T47D (cell line): ENCODE measurements at regions not wholly inside any gene's neighbourhood (a gene's known extent, or its start where the extent isn't known, plus 50 kb on each side); places are given as distances from the start of the nearest gene placed in this dataset.
"Not testable (repeated sequence)": the region's sequence is repeated elsewhere in the genome, so short reads cannot be mapped to it uniquely, and the experiment has no call there.

Experiments used
- DNase-seq, 2 experiments: peaks; one replicate each; pipeline versions ENCODE4 v3.0.0 to v3.0.0-alpha.2; 2011 to 2012; ENCODE audit warnings: low read depth in 1 of 2, low spot score in 1 of 2
- JUND ChIP-seq: IDR thresholded peaks from 2 replicates; pipeline ENCODE4 v1.6.1; 2012; ENCODE audit warnings: low read depth
- in situ Hi-C: cut with HindIII; loops from 2 replicates; pipeline ENCODE4 v1.10.0; 2016; ENCODE audit warnings: low sequenced_read_pairs, low pct_unique_long_range_greater_than_20kb

- DNase-seq, result no peak
- no peak for TF ChIP-seq JUND
- in situ Hi-C loops, result no loop called here
Observed at GRCh38 chr14:55976219-55976618, 142.0 kb upstream of the PELI2 start.

GRCh38 chr14:55976655-55977054 is 141.6 kb upstream of the PELI2 start:
- in situ Hi-C loops, result no loop called here
- no peak for DNase-seq
- no peak for TF ChIP-seq JUND

DNA sequence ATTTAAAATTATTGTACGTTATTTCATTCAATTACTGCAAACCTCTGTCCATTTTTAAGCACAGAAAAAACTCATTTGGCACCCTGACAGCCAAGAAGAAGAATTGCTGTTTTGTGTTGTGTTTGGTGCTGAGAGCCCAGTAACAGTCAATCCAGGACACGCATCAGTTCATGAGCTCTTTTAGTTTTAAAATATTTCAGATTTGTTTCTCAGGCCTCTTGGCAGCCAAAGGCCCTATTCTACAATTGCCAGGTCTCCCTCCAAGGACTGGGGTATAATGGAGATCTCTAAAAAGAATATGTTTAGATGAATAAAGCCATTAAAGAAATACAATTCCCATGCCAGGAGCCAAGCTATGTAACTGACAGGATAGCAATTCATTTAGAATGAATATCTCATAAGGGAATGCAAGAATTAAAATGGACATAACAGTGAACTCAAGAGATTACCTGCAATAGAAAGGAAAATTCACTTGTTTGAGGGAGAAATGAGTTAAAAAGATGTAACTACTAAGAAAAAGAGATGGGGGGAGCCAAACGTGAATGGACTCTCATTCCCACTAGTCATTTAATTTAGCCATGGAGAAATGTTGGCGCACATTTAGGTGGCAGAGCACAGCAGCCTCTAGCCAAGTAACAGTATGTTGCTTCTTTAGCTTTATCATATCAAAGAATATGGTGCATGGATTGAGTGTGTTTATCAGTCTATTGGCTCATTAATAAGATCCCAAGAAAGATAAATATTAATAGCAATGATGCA is 140.6 kb upstream of the PELI2 start:
- in situ Hi-C loops, result no loop called here
- DNase-seq, result no peak
- TF ChIP-seq JUND, result no peak

DNA sequence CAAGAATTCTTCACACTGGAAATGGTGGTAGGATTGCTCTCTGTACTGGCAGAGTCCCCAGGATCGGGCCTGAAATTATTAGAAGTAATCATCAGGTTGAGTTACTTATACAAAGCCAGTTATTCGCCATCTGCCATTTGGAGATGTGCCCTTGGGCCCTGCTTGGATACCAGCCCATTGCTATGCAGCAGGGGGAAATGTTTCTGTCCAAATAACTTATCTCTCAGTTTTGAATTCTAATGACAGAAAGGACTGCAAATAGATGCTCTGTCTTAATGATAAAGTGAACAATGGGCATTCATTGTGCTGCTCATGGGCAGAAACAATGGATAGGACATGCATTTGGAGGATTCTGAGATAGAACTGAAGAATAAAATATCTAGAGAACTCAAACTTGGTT is 139.1 kb upstream of the PELI2 start:
- no peak for DNase-seq
- TF ChIP-seq JUND, result no peak
- in situ Hi-C loops, result no loop called here

GRCh38 chr14:55979781-55980180 is 138.4 kb upstream of the PELI2 start:
- in situ Hi-C loops, result no loop called here
- no peak for TF ChIP-seq JUND
- DNase-seq, result no peak

DNA sequence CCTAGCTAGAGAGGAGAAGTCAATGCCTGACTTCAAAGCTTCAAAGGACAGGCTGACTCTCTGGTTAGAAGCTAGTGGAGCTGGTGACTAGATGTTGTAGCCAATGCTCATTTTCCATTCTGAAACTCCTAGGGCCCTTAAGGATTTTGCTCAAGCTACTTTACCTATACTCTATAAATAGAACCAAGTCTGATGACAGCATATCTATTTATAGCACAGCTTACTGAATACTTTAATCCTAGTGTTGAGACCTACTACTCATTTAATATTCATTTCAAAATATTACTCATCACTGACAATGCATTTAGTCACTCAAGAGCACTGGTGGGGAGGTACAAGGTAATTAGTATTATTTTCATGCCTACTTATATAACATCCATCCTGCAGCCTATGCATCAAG is 137.2 kb upstream of the PELI2 start:
- DNase-seq, result no peak
- in situ Hi-C loops, result no loop called here
- no peak for TF ChIP-seq JUND

DNA sequence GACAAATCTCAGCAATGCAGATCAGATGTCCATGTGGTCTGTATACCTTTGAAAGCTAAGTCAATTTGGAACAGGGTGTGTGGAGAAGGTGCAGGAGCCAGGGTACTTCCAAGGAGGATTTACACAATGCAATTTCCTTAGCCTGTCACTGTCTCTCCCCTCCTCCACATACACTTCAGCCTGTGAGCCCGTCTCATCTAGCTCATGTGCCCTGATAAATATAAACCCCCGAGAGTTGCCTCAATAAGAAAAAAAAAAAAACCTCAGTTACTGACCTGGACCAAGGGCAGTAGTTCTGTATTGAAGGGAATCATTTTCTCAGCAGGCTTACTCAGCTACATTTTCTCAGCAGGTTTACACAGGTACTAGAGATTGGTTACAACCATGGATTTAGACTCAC is 132.1 kb upstream of the PELI2 start:
- DNase-seq, result no peak
- no peak for TF ChIP-seq JUND
- in situ Hi-C loops, result no loop called here

GRCh38 chr14:56000846-56001245 is 117.4 kb upstream of the PELI2 start:
- no peak for DNase-seq
- TF ChIP-seq JUND, result no peak
- in situ Hi-C loops, result no loop called here

GRCh38 chr14:56002342-56002741 is 115.9 kb upstream of the PELI2 start:
- no peak for DNase-seq
- in situ Hi-C loops, result no loop called here
- TF ChIP-seq JUND, result no peak

- in situ Hi-C loops, result no loop called here
Observed at GRCh38 chr14:56002876-56003625, 115.2 kb upstream of the PELI2 start.

GRCh38 chr14:56004323-56004722 is 113.9 kb upstream of the PELI2 start:
- no peak for DNase-seq
- TF ChIP-seq JUND, result no peak
- in situ Hi-C loops, result no loop called here

More at GRCh38 chr14:56002876-56003625, 115.2 kb upstream of the PELI2 start:
- DNase-seq, result no peak
- TF ChIP-seq JUND, result no peak

GRCh38 chr14:56004786-56005185 is 113.4 kb upstream of the PELI2 start:
- no peak for DNase-seq
- TF ChIP-seq JUND, result no peak
- in situ Hi-C loops, result no loop called here

- in situ Hi-C loops, result no loop called here
- DNase-seq, result no peak
- TF ChIP-seq JUND, result no peak
Observed at GRCh38 chr14:56005191-56006053, 112.8 kb upstream of the PELI2 start.

- in situ Hi-C loops, DNase-seq: not testable (repeated sequence)
Observed at GRCh38 chr14:56007491-56007890, 110.7 kb upstream of the PELI2 start.
